Testis (tissue), 2 donors: ENCODE measurements at regions not wholly inside any gene's neighbourhood (a gene's known extent, or its start where the extent isn't known, plus 50 kb on each side); places are given as distances from the start of the nearest gene placed in this dataset.

Experiments
- DNase-seq: peaks from one replicate; pipeline ENCODE4 v3.0.0-alpha.2; 2019
- H3K27ac ChIP-seq, 2 donors: fragments of 200-600 bp; sonication (generic); one replicate each; pipeline ENCODE4 v1.5.1; 2019
- H3K27me3 ChIP-seq: fragments of 200-600 bp; sonication (generic); one replicate; pipeline ENCODE4 v1.5.1; 2019
- H3K36me3 ChIP-seq: fragments of 200-600 bp; sonication (generic); one replicate; pipeline ENCODE4 v1.5.1; 2017; ENCODE audit warnings: low read depth; ENCODE audit errors: missing control alignments
- H3K4me1 ChIP-seq: fragments of 200-600 bp; sonication (generic); one replicate; pipeline ENCODE4 v1.5.1; 2019
- H3K4me3 ChIP-seq, 2 donors: fragments of 200-600 bp; sonication (generic); one replicate each; pipeline ENCODE4 v1.5.1; 2017 to 2019
- H3K9me3 ChIP-seq: fragments of 200-600 bp; sonication (generic); one replicate; pipeline ENCODE4 v1.5.1; 2017
- CTCF ChIP-seq, 3 experiments: fragments of 450-650 bp in 2 of 3; fragments of 200-600 bp in 1 of 3; sonication (generic) in 1 of 3; IDR thresholded peaks; one replicate each; pipeline ENCODE4 v1.5.1; 2016 to 2019; ENCODE audit warnings: antibody characterized with exemption in 3 of 3, mild to moderate bottlenecking in 2 of 3, moderate library complexity in 1 of 3
- POLR2A ChIP-seq: fragments of 450-650 bp; IDR thresholded peaks from one replicate; pipeline ENCODE4 v1.6.1; 2017; ENCODE audit warnings: antibody characterized with exemption, mild to moderate bottlenecking, moderate library complexity
- WGBS, 2 donors: methylation state at CpG; one replicate each; pipeline ENCODE4 v1.1.5; 2018; 5-methylcytosine and 5-hydroxymethylcytosine counted together
- intact Hi-C: fragments of 100-400 bp; cut with DNase I; formaldehyde crosslinking; loops from one replicate; pipeline ENCODE4 v1.15.1; 2023; ENCODE audit warnings: low total_unique reads

GRCh38 chr7:33661430-33662160, 243.7 kb upstream of the BMPER start:
- 69 to 71% methylated on average over 7 of the region's 7 CpGs for WGBS, 2 donors
- TF ChIP-seq POLR2A: no peak
- TF ChIP-seq CTCF (IDR thresholded peaks at IDR 0.05): no peak

GRCh38 chr7:33666531-33666930, 238.8 kb upstream of the BMPER start:
- H3K27ac ChIP-seq: no peak overlapping the region
- no peaks in the 10 kb centered on the region for H3K36me3 ChIP-seq
- TF ChIP-seq CTCF (IDR thresholded peaks at IDR 0.05) (no peak), POLR2A (no peak)
- H3K4me1 ChIP-seq: no peaks in the 10 kb centered on the region
- intact Hi-C loops: no loop called here
- no peak for DNase-seq
- no peak overlapping the region for H3K4me3 ChIP-seq
- H3K27me3 ChIP-seq: no peaks in the 10 kb centered on the region
- no peaks in the 10 kb centered on the region for H3K9me3 ChIP-seq

More at GRCh38 chr7:33661430-33662160, 243.7 kb upstream of the BMPER start:
- DNase-seq: no peak
- Histone ChIP-seq H3K27ac (no peak overlapping the region), H3K4me1 (no peaks in the 10 kb centered on the region), H3K27me3 (no peaks in the 10 kb centered on the region), H3K9me3 (no peaks in the 10 kb centered on the region), H3K4me3 (no peak overlapping the region), H3K36me3 (no peaks in the 10 kb centered on the region)
- intact Hi-C loops: no loop called here

GRCh38 chr7:33667196-33667595, 238.1 kb upstream of the BMPER start:
- no peaks in the 10 kb centered on the region for H3K4me1 ChIP-seq
- H3K4me3 ChIP-seq: no peak overlapping the region
- TF ChIP-seq CTCF (IDR thresholded peaks at IDR 0.05): no peak
- no peak for TF ChIP-seq POLR2A
- DNase-seq: no peak
- H3K27me3 ChIP-seq: no peaks in the 10 kb centered on the region
- intact Hi-C loops: no loop called here
- H3K27ac ChIP-seq: no peak overlapping the region
- no peaks in the 10 kb centered on the region for H3K9me3 ChIP-seq
- H3K36me3 ChIP-seq: no peaks in the 10 kb centered on the region

GRCh38 chr7:33669251-33669670, 236.1 kb upstream of the BMPER start:
- DNase-seq: no peak
- no peak overlapping the region for H3K4me3 ChIP-seq
- intact Hi-C loops: no loop called here
- 72 to 76% methylated on average over 5 of the region's 5 CpGs for WGBS, 2 donors
- H3K36me3 ChIP-seq: no peaks in the 10 kb centered on the region
- no peaks in the 10 kb centered on the region for H3K4me1 ChIP-seq
- no peaks in the 10 kb centered on the region for H3K9me3 ChIP-seq
- H3K27ac ChIP-seq: no peak overlapping the region
- H3K27me3 ChIP-seq: no peaks in the 10 kb centered on the region
- TF ChIP-seq CTCF (IDR thresholded peaks at IDR 0.05) (no peak), POLR2A (no peak)
